ENCODE measurements at regions not wholly inside any gene's neighbourhood (a gene's known extent, or its start where the extent isn't known, plus 50 kb on each side); places are given as distances from the start of the nearest gene placed in this dataset.

DNA sequence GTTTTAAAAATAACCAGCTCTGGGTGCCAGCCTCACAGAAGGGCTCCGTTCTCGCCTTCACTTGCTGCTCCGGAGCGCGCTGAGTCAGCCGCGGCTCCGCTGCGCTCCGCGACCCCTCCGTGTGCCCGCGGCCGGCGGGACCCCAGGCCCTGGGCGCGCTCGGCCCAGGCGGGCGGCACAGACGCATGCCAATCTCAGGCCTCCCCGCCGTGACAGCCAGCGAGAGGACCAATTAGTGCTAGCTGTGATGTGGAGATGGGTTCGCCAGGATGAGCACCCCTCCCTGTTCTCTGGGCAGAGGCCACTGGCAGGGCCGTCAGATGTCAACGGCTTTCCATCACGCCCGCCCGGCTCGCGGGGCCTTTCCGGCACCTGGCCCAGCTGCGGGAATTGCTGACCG lies 293.8 kb downstream of the SPATA17 start:
- no peak overlapping the region; the same call in 1 of the 2 replicates for H4K8ac ChIP-seq (ENCODE audit: extremely low read depth, insufficient read depth, low read length)
- WGBS, 2 experiments (ENCODE audit: extremely low coverage in 1 of 2, insufficient coverage in 1 of 2, insufficient read length in 1 of 2, insufficient replicate concordance in 2 of 2, low coverage in 1 of 2, low lambda C conversion rate in 2 of 2, missing lambda C conversion rate in 1 of 2), result 82% methylated on average over 26 of the region's 36 CpGs; no CpG with 5 or more reads in 1 of the 2 experiments
- H2BK20ac ChIP-seq (ENCODE audit: low read length), result no peak overlapping the region
- H3K18ac ChIP-seq (ENCODE audit: extremely low read depth, low read length), result no peak overlapping the region
- H2AK5ac ChIP-seq (ENCODE audit: low read depth, low read length), result no peak overlapping the region
- H4K20me1 ChIP-seq (replicated peaks in 1 of 2; ENCODE audit: control insufficient read depth in 1 of 2, insufficient read depth in 2 of 2, low read length in 2 of 2), result peaks cover 0 to 2% of the 10 kb centered on the region in 2 experiments
- H4K91ac ChIP-seq (replicated peaks; ENCODE audit: insufficient read length, low read length), result no peak overlapping the region
- H2BK5ac ChIP-seq (ENCODE audit: low read depth, low read length), result no peak overlapping the region
- H3K56ac ChIP-seq (replicated peaks; ENCODE audit: insufficient read length, low read depth, low read length), result no peak overlapping the region
- no peak for FAIRE-seq
- H3K4ac ChIP-seq (replicated peaks; ENCODE audit: insufficient read length, low read depth, low read length), result no peak overlapping the region
- TF ChIP-seq POLR2A (IDR thresholded peaks at IDR 0.05; ENCODE audit: control extremely low read depth in 1 of 2, low read depth in 2 of 2, low read length in 2 of 2), result no peak
- TF ChIP-seq MAFK (IDR thresholded peaks at IDR 0.05; ENCODE audit: low read depth, low read length), result no peak
- TF ChIP-seq CHD1 (IDR thresholded peaks at IDR 0.05; ENCODE audit: low read depth, low read length), result no peak
- TF ChIP-seq HDAC6 (IDR thresholded peaks at IDR 0.05; ENCODE audit: low read depth, low read length), result no peak
- H2BK12ac ChIP-seq (ENCODE audit: low read depth, low read length), result no peak overlapping the region
- H3K27me3 ChIP-seq (replicated peaks in 1 of 4; ENCODE audit: control insufficient read depth in 3 of 4, extremely low read depth in 1 of 4, insufficient read depth in 3 of 4, low read length in 3 of 4), result no peaks in the 10 kb centered on the region
- H3K23ac ChIP-seq (ENCODE audit: insufficient read length), result no peak overlapping the region
- H4K5ac ChIP-seq (ENCODE audit: insufficient read length, low read depth, low read length), result no peak overlapping the region
- no peaks in the 10 kb centered on the region for H3K36me3 ChIP-seq (ENCODE audit: control insufficient read depth in 2 of 4, insufficient read depth in 4 of 4, low read length in 3 of 4)
- H2BK15ac ChIP-seq (ENCODE audit: low read length), result no peak overlapping the region
- H3K4me3 ChIP-seq (ENCODE audit: extremely low read depth in 1 of 4, insufficient read depth in 2 of 4, low read depth in 3 of 4, low read length in 4 of 4), result no peak overlapping the region
- H3K14ac ChIP-seq (ENCODE audit: insufficient read length), result no peak overlapping the region
- peaks cover 0 to 5% (median 0%) of the 10 kb centered on the region in 4 experiments; a peak in 2 of 7 replicates for H3K4me1 ChIP-seq (replicated peaks in 1 of 4; ENCODE audit: control insufficient read depth in 3 of 4, insufficient read depth in 4 of 4, low read length in 3 of 4)
- no peaks in the 10 kb centered on the region for H3K79me2 ChIP-seq (ENCODE audit: control insufficient read depth in 1 of 2, insufficient read depth in 2 of 2, low read length in 2 of 2)
- POLR2A ChIA-PET (ENCODE audit: partially characterized antibody), result no interaction called here
- H2BK120ac ChIP-seq (replicated peaks; ENCODE audit: low read depth, low read length), result no peak overlapping the region
- H3K23me2 ChIP-seq (ENCODE audit: low read depth, low read length), result no peaks in the 10 kb centered on the region
- no peaks in the 10 kb centered on the region for H3K9me3 ChIP-seq (ENCODE audit: insufficient read depth in 2 of 2, low read depth in 1 of 2, low read length in 1 of 2)
- no peak overlapping the region for H3K9ac ChIP-seq (replicated peaks in 1 of 4; ENCODE audit: extremely low read depth in 1 of 4, low read depth in 3 of 4, low read length in 3 of 4)
- H3K27ac ChIP-seq (ENCODE audit: low read depth, low read length), result no peak overlapping the region
- H2AFZ ChIP-seq (ENCODE audit: low read length), result no peak overlapping the region
- CTCF ChIA-PET (ENCODE audit: partially characterized antibody), result interaction anchor here (1.4 kb wide), 1 partner anchor 13 kb away, joined by 5 read pairs; no protein-coding TSS in a partner anchor
- DNase-seq (ENCODE audit: low read depth in 1 of 2, low spot score in 2 of 2), result no peak
- no peak overlapping the region; a peak in 1 of 4 replicates for H3K4me2 ChIP-seq (ENCODE audit: insufficient read depth in 1 of 2, low read depth in 2 of 2, low read length in 2 of 2)
- no peaks in the 10 kb centered on the region for H3K79me1 ChIP-seq (ENCODE audit: low read depth, low read length)
